Kidney epithelial cell (primary cell): ENCODE measurements at regions not wholly inside any gene's neighbourhood (a gene's known extent, or its start where the extent isn't known, plus 50 kb on each side); places are given as distances from the start of the nearest gene placed in this dataset.
A peak's percentile ranks its signal among the peaks of the same experiment; 100 is the strongest.

ENCODE experiments used
- DNase-seq: peaks from one replicate; pipeline ENCODE4 v3.0.0-alpha.2; 2010; ENCODE audit warnings: low read depth
- H3K27me3 ChIP-seq: 2 replicates; pipeline ENCODE4 v1.6.0; 2011; ENCODE audit warnings: low read length; ENCODE audit not compliant: control insufficient read depth, insufficient read depth
- H3K36me3 ChIP-seq: 2 replicates; pipeline ENCODE4 v1.5.1; 2011; ENCODE audit warnings: low read length; ENCODE audit not compliant: control insufficient read depth, insufficient read depth
- H3K4me3 ChIP-seq: 2 replicates; pipeline ENCODE4 v1.5.1; 2011; ENCODE audit warnings: low read depth, mild to moderate bottlenecking, control low read depth, low read length
- CTCF ChIP-seq: IDR thresholded peaks from 2 replicates; pipeline ENCODE4 v1.5.1; 2011; ENCODE audit warnings: mild to moderate bottlenecking, moderate library complexity, low read length, control low read depth, inconsistent platforms; ENCODE audit not compliant: insufficient read depth, poor library complexity, severe bottlenecking

- no peaks in the 10 kb centered on the region for H3K27me3 ChIP-seq
- TF ChIP-seq CTCF, result no peak
- H3K36me3 ChIP-seq, result no peaks in the 10 kb centered on the region
- no peak for DNase-seq
- no peak overlapping the region for H3K4me3 ChIP-seq
Observed at GRCh38 chr2:118643294-118643693, 204.2 kb downstream of the EN1 start.

- TF ChIP-seq CTCF, result no peak
- Histone ChIP-seq H3K27me3 (no peaks in the 10 kb centered on the region), H3K4me3 (no peak overlapping the region), H3K36me3 (no peaks in the 10 kb centered on the region)
- DNase-seq, result no peak
Observed at GRCh38 chr2:118642501-118642900, 204.9 kb downstream of the EN1 start.

GRCh38 chr2:118641711-118642110 lies 205.7 kb downstream of the EN1 start:
- no peak overlapping the region for H3K4me3 ChIP-seq
- peak; percentile 37 for DNase-seq
- TF ChIP-seq CTCF, result no peak

GRCh38 chr2:118639371-118639770 lies 208.1 kb downstream of the EN1 start:
- H3K36me3 ChIP-seq, result no peaks in the 10 kb centered on the region
- H3K4me3 ChIP-seq, result no peak overlapping the region
- no peaks in the 10 kb centered on the region for H3K27me3 ChIP-seq
- no peak for DNase-seq
- no peak for TF ChIP-seq CTCF

More at GRCh38 chr2:118641711-118642110, 205.7 kb downstream of the EN1 start:
- Histone ChIP-seq H3K27me3 (no peaks in the 10 kb centered on the region), H3K36me3 (no peaks in the 10 kb centered on the region)

- Histone ChIP-seq H3K36me3 (no peaks in the 10 kb centered on the region), H3K4me3 (no peak overlapping the region), H3K27me3 (no peaks in the 10 kb centered on the region)
- no peak for TF ChIP-seq CTCF
- DNase-seq, result no peak
Observed at GRCh38 chr2:118638453-118638852, 209.0 kb downstream of the EN1 start.

- Histone ChIP-seq H3K36me3 (no peaks in the 10 kb centered on the region), H3K27me3 (no peaks in the 10 kb centered on the region), H3K4me3 (no peak overlapping the region)
- DNase-seq, result no peak
- TF ChIP-seq CTCF, result no peak
Observed at GRCh38 chr2:118635891-118636290, 211.6 kb downstream of the EN1 start.
